Heart right ventricle (tissue), 16 donors: ENCODE measurements at regions not wholly inside any gene's neighbourhood (a gene's known extent, or its start where the extent isn't known, plus 50 kb on each side); places are given as distances from the start of the nearest gene placed in this dataset.

Experiments
- ATAC-seq, 8 donors: fragments of 200-7000 bp; cut with Tn5 transposase; one replicate each; pipeline ENCODE4 v1.9.1; 2020; ENCODE audit warnings: mild to moderate bottlenecking in 8 of 8, moderate library complexity in 8 of 8, moderate number of reproducible peaks in 1 of 8
- DNase-seq, 2 donors: peaks; one replicate each; pipeline ENCODE4 v3.0.0-alpha.2; 2020
- H3K27ac ChIP-seq, 10 donors: fragments of 200-600 bp; sonication (generic) in 2 of 10; one replicate each; pipeline versions ENCODE4 v1.5.0 to v1.8.0; 2020 to 2022; ENCODE audit warnings: mild to moderate bottlenecking in 3 of 10
- H3K27me3 ChIP-seq, 7 donors: fragments of 200-600 bp; one replicate each; pipeline ENCODE4 v1.8.0; 2021 to 2022; ENCODE audit warnings: mild to moderate bottlenecking in 2 of 7
- H3K36me3 ChIP-seq, 9 donors: fragments of 200-600 bp; sonication (generic) in 1 of 9; one replicate each; pipeline versions ENCODE4 v1.5.0 to v1.8.0; 2020 to 2022; ENCODE audit warnings: mild to moderate bottlenecking in 2 of 9
- H3K4me1 ChIP-seq, 9 donors: fragments of 200-600 bp; sonication (generic) in 1 of 9; one replicate each; pipeline versions ENCODE4 v1.5.0 to v1.8.0; 2020 to 2022; ENCODE audit warnings: mild to moderate bottlenecking in 4 of 9
- H3K4me3 ChIP-seq, 10 donors: fragments of 200-600 bp; sonication (generic) in 2 of 10; one replicate each; pipeline versions ENCODE4 v1.5.0 to v1.8.0; 2020 to 2022; ENCODE audit warnings: mild to moderate bottlenecking in 7 of 10, moderate library complexity in 2 of 10
- H3K9me3 ChIP-seq, 11 donors: fragments of 200-600 bp in 10 of 11; sonication (generic) in 2 of 11; one replicate each; pipeline versions ENCODE4 v1.5.0 to v1.8.0; 2013 to 2022; ENCODE audit warnings: mild to moderate bottlenecking in 2 of 11, control low read depth in 1 of 11, moderate library complexity in 1 of 11
- CTCF ChIP-seq, 9 donors: fragments of 200-600 bp; sonication (generic) in 2 of 9; IDR thresholded peaks; one replicate each; pipeline versions ENCODE4 v1.5.0 to v1.8.0; 2021 to 2022; ENCODE audit warnings: antibody characterized with exemption in 9 of 9, mild to moderate bottlenecking in 5 of 9, moderate library complexity in 1 of 9
- WGBS, 2 donors: extraction: QIAGEN DNeasy Blood & Tissue Kit; methylation state at CpG; one replicate each; pipeline ENCODE4 v1.1.7; 2013; ENCODE audit warnings: inconsistent platforms in 1 of 2; 5-methylcytosine and 5-hydroxymethylcytosine counted together
- intact Hi-C, 10 donors: fragments of 100-400 bp; cut with DNase I; formaldehyde crosslinking; loops; one replicate each; pipeline versions ENCODE4 v1.11.1 to v1.14.2; 2022
- donor health status: Arrhythmogenic right ventricular cardiomyopathy.
- donor health status: ischemic (EF 13 %, LVEDD 7.1; RV severe dilation, severe dysfunction).
- donor health status: healthy with polysubstance abuse.
- donor health status: DM: no; HTN: yes; CAD: no.
- donor health status: DM: no; HTN: no; CAD: no.
- donor health status: ischemic (EF 25% LVEDD 6.9; RV normal size, moderate dysfunction).
- donor health status: ischemic (EF 25% LVEDD 5.7; RV mildly dilated, moderate dysfunction).
- donor health status: healthy.
- donor health status: DM: yes; HTN: yes; CAD: no.
- donor health status: Ischemic cardiomyopathy.
- donor health status: ischemic (EF 35%, LVEDD 5.7; RV mildly dilated, moderate dysfunction).
- donor health status: nonischemic (EF 11% LVEDD 7.7; RV severe dilation, severe dysfunction).
- donor health status: DM: yes; HTN: yes; CAD: no.
- donor health status: PGD.
- donor health status: ischemic (EF 29% LVEDD 5.4; RV normal size, mild dysfunction).
- donor health status: nonischemic (EF 23%, LVEDD 6.1; RV moderate dilation, normal function).

- WGBS, 2 donors: 94 to 95% methylated on average over 2 of the region's 2 CpGs
- Histone ChIP-seq H3K27me3 (no peaks in the 10 kb centered on the region), H3K4me1 (peaks cover 0 to 32% (median 16%) of the 10 kb centered on the region in 9 donors), H3K9me3 (no peaks in the 10 kb centered on the region), H3K4me3 (no peak overlapping the region), H3K36me3 (no peaks in the 10 kb centered on the region), H3K27ac (no peak overlapping the region)
- no peak for ATAC-seq
- intact Hi-C loops: loop anchor here in 2 of 10 donors (10.0 kb wide), 1 partner anchor 294 kb away; the partner anchor contains the start of gene STXBP5 (in 2 of the 2)
- DNase-seq: no peak
- no peak for TF ChIP-seq CTCF (IDR thresholded peaks at IDR 0.05)
These were observed 293.6 kb upstream of the STXBP5 start for GRCh38 chr6:146910611-146911010.

GRCh38 chr6:146911635-146912215 lies 292.5 kb upstream of the STXBP5 start:
- intact Hi-C loops: loop anchor here in 2 of 10 donors (10.0 kb wide), 1 partner anchor 293 kb away; the partner anchor contains the start of gene STXBP5 (in 2 of the 2)
- Histone ChIP-seq H3K36me3 (no peaks in the 10 kb centered on the region), H3K9me3 (no peaks in the 10 kb centered on the region), H3K27ac (no peak overlapping the region), H3K4me3 (no peak overlapping the region), H3K27me3 (no peaks in the 10 kb centered on the region), H3K4me1 (peaks cover 0 to 42% (median 15%) of the 10 kb centered on the region in 9 donors)
- no peak for DNase-seq
- no peak for ATAC-seq
- WGBS, 2 donors: 96 to 97% methylated on average over 4 of the region's 4 CpGs
- no peak for TF ChIP-seq CTCF (IDR thresholded peaks at IDR 0.05)

GRCh38 chr6:146912730-146913685 lies 291.2 kb upstream of the STXBP5 start:
- DNase-seq (no peak), ATAC-seq (no peak)
- Histone ChIP-seq H3K4me3 (no peak overlapping the region), H3K27me3 (no peaks in the 10 kb centered on the region), H3K36me3 (no peaks in the 10 kb centered on the region), H3K9me3 (no peaks in the 10 kb centered on the region), H3K27ac (peak overlapping the region in 5 of 10 donors; percentile 45 to 78 (median 61)), H3K4me1 (peaks cover 0 to 42% (median 15%) of the 10 kb centered on the region in 9 donors)
- 78 to 79% methylated on average over 7 of the region's 7 CpGs for WGBS, 2 donors
- no peak for TF ChIP-seq CTCF (IDR thresholded peaks at IDR 0.05)
- intact Hi-C loops: loop anchor here in 2 of 10 donors (10.0 kb wide), 1 partner anchor 292 kb away; the partner anchor contains the start of gene STXBP5 (in 2 of the 2)

- 27 to 33% methylated on average over 15 of the region's 15 CpGs for WGBS, 2 donors
- ATAC-seq: peak; percentile 86 to 96 (median 92)
These were observed 290.3 kb upstream of the STXBP5 start for GRCh38 chr6:146913842-146914488.

More at GRCh38 chr6:146913842-146914488, 290.3 kb upstream of the STXBP5 start:
- TF ChIP-seq CTCF (IDR thresholded peaks at IDR 0.05): no peak
- peak overlapping the region in 7 of 10 donors; percentile 14 to 33 (median 29) for H3K4me3 ChIP-seq
- peaks cover 0 to 42% (median 15%) of the 10 kb centered on the region in 9 donors for H3K4me1 ChIP-seq
- no peaks in the 10 kb centered on the region for H3K9me3 ChIP-seq
- H3K27me3 ChIP-seq: no peaks in the 10 kb centered on the region
- DNase-seq: peak; percentile 39 to 51
- intact Hi-C loops: loop anchor here in 2 of 10 donors (10.0 kb wide), 1 partner anchor 291 kb away; the partner anchor contains the start of gene STXBP5 (in 2 of the 2)
- no peaks in the 10 kb centered on the region for H3K36me3 ChIP-seq
- H3K27ac ChIP-seq: peak overlapping the region; percentile 34 to 82 (median 58)
